Stimulated activated CD4-positive, alpha-beta T cell treated with anti-CD3 and anti-CD28 coated beads, Interleukin-15, amount 100 ng/mL, for 24 hours (primary cell): ENCODE measurements at regions not wholly inside any gene's neighbourhood (a gene's known extent, or its start where the extent isn't known, plus 50 kb on each side); places are given as distances from the start of the nearest gene placed in this dataset.

Experiments used
- DNase-seq: peaks from one replicate; pipeline ENCODE4 v3.0.0-alpha.2; 2020

DNA sequence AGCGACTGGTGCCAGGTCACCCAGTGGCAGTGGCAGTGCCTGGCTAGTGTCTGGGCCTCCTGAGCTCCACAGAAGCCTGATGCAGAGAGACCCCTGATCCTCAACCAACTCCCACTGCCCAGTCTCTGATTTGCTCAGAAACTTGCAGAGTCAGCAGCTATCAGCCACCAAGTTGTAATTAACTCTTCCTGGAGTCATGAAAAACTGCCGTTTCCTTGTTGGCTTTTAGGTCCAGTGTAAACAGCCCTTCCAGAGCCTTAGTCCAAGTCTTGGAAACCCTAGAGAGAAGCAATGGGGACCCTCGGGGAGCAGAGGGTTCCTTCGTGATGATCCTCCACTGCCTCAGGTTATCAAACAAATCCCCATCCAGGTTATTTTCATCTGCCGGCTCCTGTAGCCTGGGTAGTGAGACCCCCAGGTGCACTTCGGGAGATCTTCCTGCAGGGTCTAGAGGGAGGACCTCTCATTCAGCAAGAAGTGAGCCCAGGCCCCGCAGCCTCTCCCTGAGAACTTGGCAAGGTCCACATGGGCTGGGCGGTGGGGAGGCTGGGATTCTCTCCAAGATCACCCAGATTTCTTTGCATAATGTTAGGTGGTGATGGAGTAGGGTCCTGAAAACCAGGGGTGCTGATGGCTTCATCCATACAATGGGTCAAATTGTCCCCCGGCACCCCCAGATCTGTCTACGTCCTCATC lies 137.7 kb upstream of the HDAC4 start:
- no peak for DNase-seq

DNA sequence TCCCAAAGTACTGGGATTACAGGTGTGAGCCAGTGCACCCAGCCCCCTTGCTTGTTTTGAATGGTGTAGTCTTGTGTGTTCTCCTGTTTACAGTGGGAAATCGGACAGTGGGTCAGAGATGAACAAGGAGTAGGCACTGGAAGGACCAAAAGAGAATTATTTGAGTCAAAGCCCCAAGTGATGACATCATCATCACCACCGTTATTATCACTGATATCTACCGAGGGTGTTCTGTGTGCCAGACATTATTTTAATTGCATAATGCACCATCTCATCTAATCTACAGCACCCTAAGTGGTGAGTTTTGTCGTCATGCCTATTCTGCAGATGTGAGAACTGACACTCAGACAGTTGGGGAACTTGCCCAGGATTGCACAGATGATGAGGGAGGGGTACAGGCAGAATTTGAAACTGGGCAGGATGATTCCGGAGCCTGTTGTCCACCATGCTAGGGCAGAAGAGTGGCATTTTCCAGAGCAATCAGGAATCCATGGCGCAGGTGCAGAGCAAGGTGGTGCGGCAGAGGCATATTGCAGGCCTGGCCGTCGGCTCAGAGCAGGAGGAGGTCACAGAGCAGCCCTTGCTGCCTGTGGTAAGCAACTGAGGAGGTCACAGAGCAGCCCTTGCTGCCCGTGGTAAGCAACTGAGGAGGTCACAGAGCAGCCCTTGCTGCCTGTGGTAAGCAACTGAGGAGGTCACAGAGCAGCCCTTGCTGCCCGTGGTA lies 137.0 kb upstream of the HDAC4 start:
- DNase-seq = no peak

DNA sequence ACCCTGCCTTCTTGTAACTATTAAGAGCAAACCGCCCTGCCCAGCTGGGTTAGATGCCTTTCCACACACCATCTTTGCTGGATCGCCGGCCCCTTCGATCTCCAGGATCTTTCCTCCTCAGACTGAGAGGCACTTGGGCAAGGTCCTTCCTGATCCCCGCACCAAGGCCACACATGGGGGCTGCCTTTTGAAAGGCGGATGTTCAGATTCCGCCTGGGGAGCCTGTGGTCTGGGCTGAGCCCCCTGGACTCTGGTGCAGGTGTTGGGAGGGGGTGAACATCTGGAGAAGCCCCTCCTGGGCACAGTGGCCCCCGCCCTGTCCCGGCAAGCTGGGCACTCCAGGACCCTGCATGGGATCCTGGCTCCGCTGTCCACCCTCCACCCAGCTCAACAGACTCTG lies 135.4 kb upstream of the HDAC4 start:
- DNase-seq = no peak

DNA sequence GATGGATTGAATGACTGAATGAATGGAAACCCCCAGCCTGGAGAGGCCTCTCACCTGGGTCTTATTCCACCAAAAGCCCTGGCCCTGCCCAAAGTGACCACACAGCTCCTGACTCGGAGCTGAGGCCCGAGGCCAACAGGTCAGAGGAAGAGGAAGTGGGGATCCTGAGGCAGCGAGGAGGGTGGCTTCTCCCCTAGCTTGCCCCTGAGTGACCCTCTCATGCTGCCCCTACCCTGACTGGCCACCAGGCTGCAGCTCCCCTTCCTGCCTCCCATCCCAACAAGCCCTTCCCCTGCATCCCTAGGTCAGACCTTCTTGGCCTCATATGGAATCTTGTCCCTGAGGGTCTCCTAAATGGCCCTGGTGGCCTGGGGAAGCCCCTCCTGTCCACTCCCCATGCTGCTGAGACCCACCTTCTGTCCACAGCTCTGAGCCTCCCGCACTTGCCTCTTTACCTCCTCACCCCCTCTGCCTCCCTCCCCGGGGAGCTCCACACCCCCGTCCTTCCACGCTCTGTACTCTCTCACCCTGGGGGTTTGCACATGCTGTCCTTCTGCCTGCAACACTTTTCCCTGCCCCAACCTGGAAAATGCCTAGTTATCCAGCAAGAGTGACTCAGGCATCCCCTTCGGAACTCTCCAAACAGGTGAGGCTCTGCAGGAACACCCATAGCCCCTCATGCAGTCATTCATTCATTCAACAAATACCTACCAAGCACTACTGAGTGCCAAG lies 134.8 kb upstream of the HDAC4 start:
- DNase-seq = no peak

- no peak for DNase-seq
Measured at GRCh38 chr2:239534581-239535412, 134.0 kb upstream of the HDAC4 start.

- no peak for DNase-seq
Measured at GRCh38 chr2:239533569-239534316, 132.9 kb upstream of the HDAC4 start.

DNA sequence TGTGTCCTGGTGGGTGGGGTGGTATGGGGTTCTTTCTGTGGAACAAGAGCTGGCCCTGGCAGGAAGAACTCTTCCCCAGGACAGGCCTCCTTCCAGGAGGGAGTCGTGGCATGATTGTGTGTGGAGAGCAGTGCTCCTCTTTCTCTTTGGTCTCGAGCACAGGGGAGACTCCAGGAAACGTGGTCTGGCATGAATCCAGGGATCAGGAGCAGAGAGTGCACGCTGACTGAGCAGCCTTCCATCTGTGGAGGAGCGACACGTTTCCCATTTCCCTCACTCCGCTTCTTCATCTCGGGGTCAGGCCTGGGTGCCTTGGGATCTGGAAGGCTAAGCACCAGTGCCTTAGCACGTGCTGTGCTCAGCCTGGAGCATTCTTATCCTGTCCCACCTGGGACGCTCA lies 132.0 kb upstream of the HDAC4 start:
- DNase-seq = no peak

DNA sequence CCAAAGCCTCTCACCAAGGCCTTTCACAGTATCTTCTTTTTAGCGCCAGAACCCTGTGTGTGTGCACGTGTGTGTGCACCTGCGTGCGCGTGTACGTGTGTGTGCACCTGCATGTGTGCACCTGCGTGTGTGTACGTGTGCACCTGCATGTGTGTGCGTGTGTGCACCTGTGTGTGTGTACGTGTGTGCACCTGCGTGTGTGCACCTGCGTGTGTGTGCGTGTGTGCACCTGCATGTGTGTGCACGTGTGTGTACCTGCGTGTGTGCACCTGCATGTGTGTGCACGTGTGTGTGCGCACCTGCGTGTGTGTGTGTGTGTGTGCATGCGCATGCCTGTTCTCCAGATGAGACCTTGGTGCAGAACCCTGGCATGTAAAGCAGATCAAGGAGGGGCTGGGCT lies 131.4 kb upstream of the HDAC4 start:
- no peak for DNase-seq

DNA sequence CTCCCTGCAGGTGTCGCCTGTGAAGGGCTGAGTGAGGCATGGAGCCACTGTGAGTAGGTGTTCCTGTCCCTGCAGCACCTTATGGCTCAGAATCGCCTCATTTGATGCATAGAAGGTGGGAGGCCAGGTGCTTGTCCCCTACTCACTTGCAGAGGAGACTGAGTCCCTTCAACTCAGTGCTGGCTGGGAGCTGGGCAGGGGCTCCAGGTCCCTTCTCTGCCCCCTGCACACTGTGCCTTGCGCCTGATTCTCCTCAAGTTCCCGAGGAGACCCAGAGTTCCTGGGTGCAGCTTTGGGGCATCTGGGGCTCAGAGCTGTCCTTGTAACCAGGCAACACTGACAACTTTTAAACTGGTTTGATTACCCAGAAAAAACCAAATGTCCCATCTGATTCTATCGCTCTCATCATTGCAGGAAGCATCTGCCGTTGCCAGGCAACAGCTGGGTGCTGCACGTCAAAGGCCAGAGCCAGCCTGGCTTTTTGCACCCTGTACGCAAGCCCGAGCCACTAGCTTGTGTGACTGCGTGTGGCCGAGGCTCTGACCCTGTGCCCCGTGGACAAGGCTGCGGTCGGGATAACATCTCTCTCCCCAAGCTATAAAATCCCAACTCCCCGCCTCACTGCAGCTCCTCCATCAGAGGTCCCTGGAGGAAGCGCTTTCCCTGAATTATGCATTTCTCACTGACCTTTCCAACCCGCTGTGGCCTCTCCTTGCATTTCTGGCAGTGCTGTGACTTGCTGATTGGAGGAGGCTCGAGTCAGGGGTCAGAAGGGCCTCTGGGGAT lies 130.8 kb upstream of the HDAC4 start:
- DNase-seq = no peak

GRCh38 chr2:239530749-239531316 lies 130.0 kb upstream of the HDAC4 start:
- DNase-seq = no peak

DNA sequence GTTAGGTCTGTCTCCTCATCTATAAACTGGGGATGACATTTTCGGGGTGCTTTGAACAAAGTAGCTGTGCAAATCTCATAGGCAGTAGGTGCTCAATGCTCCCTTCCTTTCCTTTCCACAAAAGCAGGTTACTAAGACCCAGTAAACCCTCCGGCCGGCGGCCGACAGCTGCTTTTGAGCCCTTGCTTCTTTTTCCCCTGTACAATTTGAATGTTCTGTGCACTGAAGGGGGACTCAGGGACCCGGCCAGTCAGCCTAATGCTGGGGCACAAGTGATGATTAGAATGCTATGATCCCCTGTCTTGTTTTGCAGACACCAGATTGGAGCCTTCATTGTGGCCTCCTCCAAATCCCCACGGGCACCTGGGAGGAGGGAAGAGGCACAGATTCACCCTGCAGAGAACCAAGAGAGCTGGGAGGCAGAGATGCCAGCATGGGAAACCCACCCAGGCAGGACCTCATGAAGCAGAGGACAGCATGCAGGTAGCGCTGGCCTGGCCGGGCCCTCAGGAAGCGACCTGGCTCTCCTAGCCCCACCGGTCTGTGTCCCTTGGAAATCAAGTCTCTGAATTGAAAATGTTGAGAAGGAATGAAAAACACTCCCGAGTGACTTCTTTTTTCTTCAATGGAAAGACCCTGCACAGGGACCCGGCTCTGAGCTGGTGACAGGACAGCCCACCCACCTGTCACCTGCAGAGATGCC lies 128.6 kb upstream of the HDAC4 start:
- DNase-seq = no peak

DNA sequence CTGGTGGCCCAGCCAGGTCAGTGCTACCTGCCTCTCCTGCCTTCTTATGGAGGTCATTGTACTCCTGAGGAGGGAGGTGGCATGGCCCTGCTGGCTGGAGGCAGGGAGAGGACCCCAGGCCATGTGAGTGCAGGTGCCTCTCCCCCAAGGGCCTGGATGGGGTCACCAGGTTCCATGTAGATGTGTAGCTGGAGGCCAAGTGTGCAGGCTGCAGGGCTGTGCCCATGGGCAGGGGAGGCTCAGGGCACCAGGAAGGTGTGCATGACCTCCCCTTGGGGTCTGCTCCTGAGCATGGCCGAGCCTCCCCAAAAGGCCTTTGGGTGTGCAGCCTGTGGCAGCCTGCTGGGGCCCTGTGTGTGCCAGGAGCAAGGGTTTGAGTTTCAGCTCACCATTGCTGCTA lies 128.1 kb upstream of the HDAC4 start:
- DNase-seq = no peak

DNA sequence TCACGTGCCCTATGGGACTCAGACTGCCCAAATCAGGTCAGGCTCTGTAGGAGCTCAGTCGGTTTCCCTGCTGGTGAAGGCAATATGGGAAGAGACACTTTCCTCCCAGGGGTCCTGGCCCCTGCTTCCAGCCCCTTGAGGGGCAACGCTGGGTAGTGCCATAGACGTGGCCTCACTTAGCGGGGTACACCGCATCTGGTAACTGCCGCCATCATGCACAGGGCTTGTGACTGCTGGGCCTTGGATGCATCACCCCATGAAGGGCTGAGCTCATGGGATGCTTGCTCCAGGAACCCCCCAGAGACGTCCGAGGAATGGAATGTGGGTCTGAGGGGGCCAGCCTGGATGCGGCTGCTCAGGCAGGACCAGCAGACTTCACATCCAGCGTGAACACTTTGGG lies 127.3 kb upstream of the HDAC4 start:
- no peak for DNase-seq

DNA sequence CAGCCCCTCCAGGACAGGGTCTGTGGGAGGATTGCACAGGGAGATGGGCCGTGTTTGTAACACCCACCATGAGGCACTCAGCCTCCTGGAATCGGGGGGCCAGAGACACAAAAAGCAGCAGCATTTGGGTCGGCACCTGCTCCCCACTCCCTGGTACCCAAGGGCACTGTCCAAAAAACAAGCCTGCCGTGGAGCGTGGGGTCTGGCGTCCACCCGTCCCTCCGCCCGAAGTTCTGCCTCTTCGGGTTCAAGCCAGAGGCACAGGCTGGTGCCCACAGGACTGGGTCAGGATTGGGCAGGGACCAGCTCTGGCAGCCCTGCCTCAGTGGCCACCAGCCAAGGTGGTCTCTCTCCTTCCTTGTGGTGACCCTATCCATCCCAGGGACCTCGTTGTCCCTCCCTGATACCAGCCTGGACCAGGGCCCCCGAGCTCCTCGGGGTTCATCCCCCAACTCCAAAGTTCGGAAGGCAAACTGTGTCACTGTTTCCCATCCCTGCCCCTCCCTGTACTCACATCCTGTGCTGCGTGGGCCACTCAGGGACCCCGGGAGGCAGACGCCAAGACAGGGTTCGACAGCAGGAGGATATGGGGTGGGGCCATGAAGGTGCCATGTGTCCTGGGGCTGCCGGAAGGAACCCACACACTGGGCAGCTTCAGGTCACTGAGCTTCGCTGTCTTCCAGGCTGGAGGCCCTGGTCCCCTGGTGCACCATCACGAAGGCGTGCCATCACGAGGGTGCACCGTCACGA lies 126.0 kb upstream of the HDAC4 start:
- DNase-seq = no peak

DNA sequence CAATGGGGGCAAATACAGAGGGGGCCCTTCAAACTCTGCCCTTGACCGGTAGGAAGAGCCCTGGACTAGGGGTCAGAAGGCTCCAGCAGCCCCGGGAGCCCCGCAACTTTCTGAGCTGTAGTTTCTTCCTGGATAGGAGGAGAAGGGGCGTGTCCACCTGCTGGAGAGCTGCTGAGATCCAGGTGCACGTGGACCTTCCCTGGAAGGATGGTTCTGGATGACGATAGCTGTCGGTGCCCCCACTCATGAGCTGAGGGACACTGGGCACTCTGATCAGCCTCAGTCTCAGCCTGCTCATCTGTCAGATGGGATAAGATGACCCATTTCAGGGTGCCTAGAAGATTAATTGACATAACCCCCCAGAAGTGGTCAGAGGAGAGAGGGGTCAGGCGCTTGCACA lies 125.2 kb upstream of the HDAC4 start:
- no peak for DNase-seq

- DNase-seq = no peak
Measured at GRCh38 chr2:239523954-239524330, 123.1 kb upstream of the HDAC4 start.

DNA sequence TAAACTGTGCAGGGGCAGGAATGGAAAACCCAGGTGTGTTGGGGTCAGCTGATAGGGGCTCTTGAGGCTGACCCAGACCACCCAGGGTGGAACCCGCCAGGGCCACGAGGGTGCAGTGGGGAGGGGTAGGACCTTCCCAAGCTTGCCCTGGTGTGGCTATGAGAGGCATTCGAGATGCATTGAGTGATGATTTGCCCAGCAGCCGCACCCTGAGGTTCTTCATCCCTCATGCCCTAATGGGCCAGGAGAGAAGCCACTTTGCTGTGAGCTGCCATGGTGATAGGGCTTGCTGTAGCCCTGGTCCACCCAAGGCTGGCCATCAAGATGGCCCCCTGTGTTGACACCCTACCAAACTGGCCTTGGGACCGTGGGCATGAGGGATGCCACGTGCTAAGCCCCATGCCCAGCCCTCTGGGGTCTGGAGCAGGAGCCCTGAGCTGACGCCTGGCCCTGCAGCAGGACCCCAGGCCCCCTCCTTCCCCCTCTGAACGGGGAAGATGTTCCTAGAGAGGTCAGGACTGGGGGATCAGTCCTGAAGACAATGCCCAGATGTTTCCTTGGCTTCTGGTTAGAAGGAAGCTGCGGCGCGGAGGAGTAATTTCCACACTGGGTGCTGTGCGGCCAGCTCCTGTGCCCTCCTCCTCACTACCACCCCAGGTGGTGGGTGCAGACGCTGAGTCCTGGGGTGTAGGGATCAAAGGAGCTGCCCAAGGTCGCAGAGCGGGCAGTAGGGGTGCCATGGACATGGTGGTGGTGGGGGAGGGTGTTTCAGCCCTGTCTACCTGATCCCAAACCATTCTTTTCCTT lies 122.5 kb upstream of the HDAC4 start:
- no peak for DNase-seq

DNA sequence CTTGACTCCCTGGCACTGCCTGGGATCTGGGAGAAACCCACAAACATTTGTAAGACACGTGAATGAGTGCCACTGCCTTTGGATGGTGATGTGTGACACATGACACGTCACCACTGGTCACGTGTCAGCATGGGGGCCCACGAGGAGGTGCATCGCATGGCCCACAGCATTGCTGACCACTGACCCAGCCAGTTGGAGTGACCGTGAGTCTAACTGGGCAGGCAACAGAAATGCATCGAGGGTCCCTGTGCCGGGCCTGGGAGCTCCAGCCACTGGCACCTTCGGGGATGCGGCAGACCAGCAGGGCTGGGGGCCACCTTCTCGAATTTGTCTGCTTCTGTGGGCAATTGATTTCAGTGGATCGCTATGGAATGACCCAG lies 121.9 kb upstream of the HDAC4 start:
- no peak for DNase-seq
